Superior temporal gyrus (tissue), 1 donor: ENCODE measurements at regions not wholly inside any gene's neighbourhood (a gene's known extent, or its start where the extent isn't known, plus 50 kb on each side); places are given as distances from the start of the nearest gene placed in this dataset.
"Not testable (repeated sequence)": the region's sequence is repeated elsewhere in the genome, so short reads cannot be mapped to it uniquely, and the experiment has no call there.

Experiments used
- DNase-seq: peaks from one replicate; pipeline ENCODE4 v3.0.0-alpha.2; 2016; ENCODE audit errors: extremely low spot score

- no peak for DNase-seq
Observed at GRCh38 chr3:132987396-132987795, 50.8 kb upstream of the TMEM108 start.

DNA sequence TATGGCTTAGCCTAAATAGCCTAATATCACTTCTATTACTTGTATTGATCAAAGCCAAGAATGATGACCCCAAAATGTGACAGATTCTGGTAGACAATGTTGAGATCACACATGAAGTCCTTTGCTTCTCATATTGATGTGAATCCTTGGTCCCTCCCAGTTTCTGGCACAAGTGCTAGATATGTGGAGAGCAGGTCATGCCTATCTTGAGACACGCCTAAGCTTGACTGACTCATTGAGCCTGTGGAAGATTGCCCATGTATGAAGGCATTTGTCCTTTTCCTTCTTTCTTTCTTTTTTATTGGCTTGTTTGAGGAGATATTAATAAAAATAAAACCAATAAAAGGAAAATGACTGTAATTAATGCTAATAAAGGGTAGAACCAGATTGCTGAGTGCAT, 54.0 kb upstream of the TMEM108 start:
- no peak for DNase-seq

DNA sequence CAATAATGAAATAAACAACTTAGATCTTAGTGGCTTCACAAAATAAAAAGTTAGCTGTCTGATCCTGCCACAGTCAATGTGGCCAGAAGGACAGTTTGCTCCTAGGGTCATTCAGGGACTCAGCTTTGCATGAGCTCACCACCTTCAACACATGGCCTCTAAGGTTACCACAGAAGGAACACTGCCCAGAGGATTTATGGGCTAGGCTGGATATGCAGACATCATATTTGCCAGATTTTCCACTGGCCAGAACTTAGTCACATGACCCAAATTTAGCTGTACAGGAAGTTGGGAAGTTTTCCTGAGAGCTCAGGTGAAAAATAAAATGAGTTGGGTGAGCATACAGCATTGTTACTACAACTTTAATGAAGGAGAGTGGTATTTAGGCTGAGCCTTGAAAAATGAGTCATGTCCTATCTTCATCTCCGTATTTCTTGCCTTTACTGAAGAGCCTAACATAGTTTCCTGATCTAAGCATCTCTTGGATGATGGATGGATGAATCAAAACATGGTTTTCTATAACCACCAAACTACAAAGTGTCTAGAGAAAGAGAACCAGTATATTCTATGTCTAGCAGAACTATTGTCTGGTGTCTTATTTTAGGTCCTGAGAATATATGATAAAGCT, 54.9 kb upstream of the TMEM108 start:
- no peak for DNase-seq

- DNase-seq: no peak
Observed at GRCh38 chr3:132981719-132982118, 56.5 kb upstream of the TMEM108 start.

GRCh38 chr3:132980102-132980501, 58.1 kb upstream of the TMEM108 start:
- DNase-seq: no peak

GRCh38 chr3:132979606-132980005, 58.6 kb upstream of the TMEM108 start:
- no peak for DNase-seq

DNA sequence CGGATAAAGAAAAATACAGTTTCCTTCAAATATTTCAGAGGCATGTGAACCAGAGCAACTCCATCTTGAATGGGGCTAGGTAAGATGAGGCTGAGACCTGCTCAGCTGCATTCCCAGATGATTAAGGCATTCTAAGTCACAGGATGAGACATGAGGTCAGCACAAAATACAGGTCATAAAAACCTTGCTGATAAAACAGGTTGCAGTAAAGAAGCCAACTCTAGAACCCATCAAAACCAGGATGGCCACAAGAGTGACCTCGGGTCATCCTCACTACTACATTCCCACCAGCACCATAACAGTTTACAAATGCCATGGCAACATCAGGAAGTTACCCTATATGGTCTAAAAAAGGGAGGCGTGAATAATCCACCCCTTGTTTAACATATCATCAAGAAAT, 59.2 kb upstream of the TMEM108 start:
- not testable (repeated sequence) for DNase-seq

DNA sequence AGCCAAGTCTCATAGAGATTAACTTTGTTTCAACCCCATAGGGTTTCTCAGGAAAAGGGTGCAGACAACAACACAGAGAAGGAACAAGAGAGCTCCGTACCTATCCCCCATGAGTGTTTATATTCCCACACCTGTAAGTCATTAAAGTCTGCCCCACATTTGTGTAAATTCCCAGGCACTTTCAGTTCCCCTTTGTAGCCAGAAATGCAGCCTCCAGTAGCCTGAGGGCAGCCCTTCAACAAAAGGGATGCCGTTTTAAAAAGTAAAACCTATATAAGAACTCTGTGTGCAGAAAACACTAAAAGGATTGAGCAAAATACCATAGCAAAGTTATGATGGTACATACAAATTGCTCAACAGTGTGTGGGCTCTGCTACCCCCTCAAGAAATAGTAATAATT, 59.7 kb upstream of the TMEM108 start:
- DNase-seq: no peak

- no peak for DNase-seq
Observed at GRCh38 chr3:132974097-132974496, 64.1 kb upstream of the TMEM108 start.

DNA sequence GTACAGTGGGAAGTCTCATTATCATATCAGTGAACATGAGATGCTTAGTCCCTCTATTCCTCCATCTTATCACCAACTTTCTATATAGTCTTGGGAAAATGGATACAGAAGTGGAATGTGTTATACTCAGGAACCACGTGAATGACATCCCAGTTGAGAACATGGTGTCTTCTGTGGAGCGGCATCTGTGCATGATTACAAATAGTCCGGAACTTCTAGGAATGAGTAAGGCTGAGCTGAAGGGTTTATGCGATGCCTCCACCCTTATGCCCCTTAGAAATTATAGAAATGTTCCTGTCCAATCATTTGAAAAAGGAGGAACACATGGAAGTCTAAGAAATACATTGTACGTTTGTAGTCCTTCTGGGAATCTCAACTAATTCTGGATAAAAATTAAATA, 64.8 kb upstream of the TMEM108 start:
- no peak for DNase-seq

DNA sequence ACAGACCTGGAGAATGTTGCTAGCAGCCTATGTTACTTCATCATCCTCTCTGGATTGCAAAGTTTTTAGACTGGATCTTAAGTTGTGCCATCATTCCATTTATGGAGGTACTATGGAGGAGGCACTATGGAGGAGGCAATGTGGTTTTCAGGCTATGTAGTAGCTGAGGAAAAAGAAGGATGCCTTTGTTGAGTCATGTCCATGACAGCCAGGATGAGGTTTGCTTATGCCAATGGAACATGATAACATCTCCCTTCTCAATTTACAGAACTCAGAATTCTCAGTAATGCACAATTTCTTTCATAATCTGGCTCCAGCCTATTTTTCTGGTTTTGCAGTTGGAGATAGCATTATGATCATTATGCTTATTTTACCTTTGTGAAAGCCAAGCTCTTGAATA, 65.9 kb upstream of the TMEM108 start:
- DNase-seq: no peak

GRCh38 chr3:132966374-132966773, 71.8 kb upstream of the TMEM108 start:
- no peak for DNase-seq

- no peak for DNase-seq
Observed at GRCh38 chr3:132964266-132964665, 73.9 kb upstream of the TMEM108 start.

- DNase-seq: no peak
Observed at GRCh38 chr3:132963786-132964185, 74.4 kb upstream of the TMEM108 start.

DNA sequence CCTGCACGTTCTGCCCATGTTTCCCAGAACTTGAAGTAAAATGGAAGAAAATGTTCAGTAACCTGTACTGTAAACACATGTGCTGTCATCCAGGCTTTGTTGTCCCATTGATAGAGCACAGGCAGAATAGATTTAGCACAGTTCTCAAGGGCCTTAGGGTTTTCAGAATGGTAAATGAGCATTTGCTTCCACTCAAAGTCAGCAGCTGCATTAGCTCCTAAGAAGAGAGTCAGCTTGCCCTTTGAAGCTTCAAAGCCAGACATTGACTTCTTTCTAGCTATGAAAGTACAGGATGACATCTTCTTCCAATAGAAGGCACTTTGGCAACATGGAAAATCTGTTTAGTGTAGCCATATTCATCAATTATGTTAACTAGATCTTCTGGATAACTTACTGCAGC, 76.2 kb upstream of the TMEM108 start:
- no peak for DNase-seq

DNA sequence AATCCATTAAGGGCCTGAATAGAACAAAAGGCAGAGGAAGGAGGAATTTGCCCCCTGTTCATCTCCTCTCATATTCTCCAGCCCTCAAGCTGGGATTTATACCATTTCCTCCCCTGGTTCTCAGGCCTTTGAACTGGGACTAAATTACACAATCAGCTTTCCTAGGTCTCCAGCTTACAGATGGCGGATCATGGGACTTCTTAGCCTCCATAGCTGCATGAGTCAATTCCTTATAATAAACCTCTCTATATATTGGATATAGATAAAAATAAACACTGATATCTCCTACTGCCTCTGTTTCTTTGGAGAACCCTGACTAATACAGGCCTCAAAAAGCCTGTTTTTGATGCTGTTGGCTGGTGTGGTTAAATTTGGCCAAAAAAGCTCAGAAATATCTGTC, 84.5 kb upstream of the TMEM108 start:
- DNase-seq: no peak

DNA sequence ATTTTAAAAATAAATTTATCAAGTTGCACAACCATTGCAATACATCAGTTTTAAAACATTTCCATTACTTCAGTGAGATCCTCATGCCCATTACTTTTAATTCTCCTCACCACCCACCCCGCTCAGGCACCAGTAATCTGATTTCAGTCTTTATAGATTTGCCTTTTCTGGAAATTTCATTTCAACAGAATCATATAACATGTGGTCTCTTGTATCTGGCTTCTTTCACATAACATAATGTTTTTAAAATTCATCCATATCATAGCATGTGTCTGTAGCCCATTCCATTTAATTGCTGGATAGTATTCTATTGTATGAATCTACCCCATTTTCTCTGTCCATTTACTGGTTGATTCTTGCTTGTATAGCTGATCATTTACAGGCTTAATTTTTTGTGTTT, 110.3 kb upstream of the TMEM108 start:
- DNase-seq: no peak

GRCh38 chr3:132926098-132926497, 112.1 kb upstream of the TMEM108 start:
- DNase-seq: no peak

GRCh38 chr3:132925256-132925930, 112.8 kb upstream of the TMEM108 start:
- DNase-seq: peak; percentile 37

DNA sequence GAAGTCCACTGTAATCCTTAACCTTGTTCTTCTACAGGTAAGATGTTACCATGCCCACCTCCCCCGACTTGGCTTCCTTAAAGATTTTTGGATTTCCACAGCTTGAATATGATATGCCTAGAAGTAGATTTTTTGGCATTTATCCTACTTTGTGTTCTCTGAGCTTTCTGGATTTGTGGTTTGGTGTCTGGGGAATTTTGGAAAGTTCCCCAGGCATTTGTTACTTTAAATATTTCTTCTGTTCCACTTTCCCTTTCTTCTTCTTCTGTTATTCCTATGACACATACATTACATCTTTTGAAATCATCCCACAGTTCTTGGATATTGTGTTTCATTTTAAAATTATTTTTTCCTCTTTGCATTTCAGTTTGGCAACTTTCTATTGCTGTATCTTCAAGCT, 122.1 kb upstream of the TMEM108 start:
- no peak for DNase-seq

DNA sequence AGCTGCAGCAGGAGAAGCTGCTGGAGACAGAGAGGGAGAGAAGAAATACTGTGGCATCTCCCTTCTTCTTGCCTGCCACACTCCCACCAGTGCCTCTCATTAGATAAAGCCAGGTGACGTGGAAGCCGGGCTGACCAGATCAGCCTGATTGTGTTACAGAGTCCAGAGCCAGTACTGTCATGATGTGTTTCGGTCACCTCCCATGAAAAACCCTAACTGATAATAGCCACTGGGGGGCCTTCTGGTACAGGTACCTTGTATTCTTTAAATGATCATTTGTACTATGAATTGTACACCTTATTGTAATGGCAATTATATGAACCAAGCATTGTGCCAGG, 125.8 kb upstream of the TMEM108 start:
- no peak for DNase-seq

- no peak for DNase-seq
Observed at GRCh38 chr3:132911741-132912415, 126.3 kb upstream of the TMEM108 start.

DNA sequence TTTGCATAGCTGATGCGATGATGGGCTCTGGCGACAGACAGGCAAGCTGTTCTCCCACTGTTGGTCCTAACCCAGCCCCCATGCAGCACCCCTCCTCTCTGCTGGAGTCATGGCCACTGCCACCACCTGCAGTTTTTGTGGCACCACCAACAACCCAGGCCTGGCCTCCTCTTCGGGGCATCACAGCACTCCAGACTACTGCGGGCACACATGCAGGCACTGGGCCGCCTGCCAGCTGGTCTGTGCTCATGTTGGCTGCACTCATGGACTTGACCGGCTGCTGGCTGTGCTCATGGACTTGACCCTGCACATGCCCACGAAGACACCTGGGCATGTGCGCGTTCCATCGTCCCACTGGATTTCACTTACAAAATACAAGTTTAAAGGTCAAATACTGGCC, 130.9 kb upstream of the TMEM108 start:
- DNase-seq: no peak
